Ovary (tissue), 7 donors: ENCODE measurements at regions not wholly inside any gene's neighbourhood (a gene's known extent, or its start where the extent isn't known, plus 50 kb on each side); places are given as distances from the start of the nearest gene placed in this dataset. TPM values are rescaled to one million over a fixed set of nuclear protein-coding genes. Genes with fewer than 3 reads are reported as not detected.

Experiments used
- DNase-seq, 5 donors: peaks; one replicate each; pipeline ENCODE4 v3.0.0-alpha.2; 2019 to 2020
- H3K27ac ChIP-seq, 2 donors: fragments of 200-600 bp; one replicate each; pipeline versions ENCODE4 v1.5.1 to v1.8.0; 2019 to 2022
- H3K27me3 ChIP-seq: fragments of 200-600 bp; one replicate; pipeline ENCODE4 v1.8.0; 2022
- H3K36me3 ChIP-seq: fragments of 200-600 bp; sonication (generic); one replicate; pipeline ENCODE4 v1.5.1; 2019
- H3K4me1 ChIP-seq: one replicate; pipeline ENCODE4 v1.8.1; 2013; ENCODE audit warnings: mild to moderate bottlenecking, moderate library complexity; ENCODE audit not compliant: insufficient read depth
- H3K4me3 ChIP-seq: fragments of 200-600 bp; sonication (generic); one replicate; pipeline ENCODE4 v1.5.1; 2017
- H3K9me3 ChIP-seq, 2 donors: fragments of 200-600 bp in 1 of 2; sonication (generic) in 1 of 2; one replicate each; pipeline versions ENCODE4 v1.5.1 to v1.8.1; 2013 to 2019; ENCODE audit warnings: mild to moderate bottlenecking in 1 of 2, moderate library complexity in 1 of 2
- EP300 ChIP-seq: sonication (generic); formaldehyde crosslinking; IDR thresholded peaks from one replicate; pipeline ENCODE4 v1.6.1; 2017; ENCODE audit warnings: antibody characterized with exemption
- POLR2A ChIP-seq: fragments of 450-650 bp; IDR thresholded peaks from one replicate; pipeline ENCODE4 v1.6.1; 2017; ENCODE audit warnings: antibody characterized with exemption, mild to moderate bottlenecking, moderate library complexity
- WGBS, 3 donors: extraction: QIAGEN DNeasy Blood & Tissue Kit in 1 of 3; methylation state at CpG; one replicate each; pipeline versions ENCODE4 v1.1.5 to v1.1.7; 2013 to 2017; 5-methylcytosine and 5-hydroxymethylcytosine counted together
- intact Hi-C, 4 donors: fragments of 100-400 bp; cut with DNase I; formaldehyde crosslinking; loops; one replicate each; pipeline versions ENCODE4 v1.11.0 to v1.15.1; 2022 to 2023
- small RNA-seq: library from RNA; depleted of rRNA; stranded (forward); fragments of <200 nt; gene quantifications from one replicate; pipeline ENCODE3, GENCODE V24; 2016
- TF ChIP-seq, protein P1 (sequence below), 3 donors: fragments of 450-650 bp in 2 of 3; fragments of 200-600 bp in 1 of 3; IDR thresholded peaks; one replicate each; pipeline versions ENCODE4 v1.5.1 to v1.8.0; 2016 to 2022; ENCODE audit warnings: antibody characterized with exemption in 3 of 3, mild to moderate bottlenecking in 1 of 3
- donor health status: DM: no; HTN: no; CAD: no; lungs with moderate emphysema.
- donor health status: DM: no; HTN: no; CAD: no.
- donor health status: Bipolar disorder and iron deficiency.
- donor health status: DM: no; HTN: no; CAD: no.
- donor health status: DM: yes; HTN: yes; CAD: no.

DNA sequence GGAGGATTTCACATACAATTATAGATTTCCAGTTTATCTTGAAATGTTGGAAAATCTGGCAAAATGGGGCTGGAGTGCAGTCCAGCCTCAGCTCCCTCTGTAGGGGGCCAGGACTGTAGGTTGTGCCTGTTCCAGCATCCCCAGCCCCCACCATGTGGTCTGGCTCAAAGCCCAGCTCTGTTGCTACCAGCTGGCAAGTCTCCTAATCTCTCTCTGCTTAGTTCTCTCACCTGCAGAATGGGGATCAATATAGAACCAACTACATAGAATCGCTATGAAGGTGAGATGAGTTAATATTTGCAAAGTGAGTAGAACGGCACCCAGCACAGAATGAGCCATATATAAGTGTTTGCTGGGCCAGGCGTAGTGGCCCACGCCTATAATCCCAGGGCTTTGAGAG lies 50.0 kb upstream of the TARDBP start:
- no peaks in the 10 kb centered on the region for H3K27me3 ChIP-seq

More for the DNA sequence above, 50.0 kb upstream of the TARDBP start:
- 17 to 45% (median 19%) methylated on average over 4 of the region's 4 CpGs for whole genome bisulfite sequencing, 3 donors
- Histone ChIP-seq H3K9me3 (no peaks in the 10 kb centered on the region), H3K4me3 (no peak overlapping the region), H3K4me1 (peaks cover 2% of the 10 kb centered on the region), H3K36me3 (no peaks in the 10 kb centered on the region), H3K27ac (no peak overlapping the region)
- no peak for TF ChIP-seq POLR2A
- no peak for TF ChIP-seq EP300
- TF ChIP-seq, protein P1, sequence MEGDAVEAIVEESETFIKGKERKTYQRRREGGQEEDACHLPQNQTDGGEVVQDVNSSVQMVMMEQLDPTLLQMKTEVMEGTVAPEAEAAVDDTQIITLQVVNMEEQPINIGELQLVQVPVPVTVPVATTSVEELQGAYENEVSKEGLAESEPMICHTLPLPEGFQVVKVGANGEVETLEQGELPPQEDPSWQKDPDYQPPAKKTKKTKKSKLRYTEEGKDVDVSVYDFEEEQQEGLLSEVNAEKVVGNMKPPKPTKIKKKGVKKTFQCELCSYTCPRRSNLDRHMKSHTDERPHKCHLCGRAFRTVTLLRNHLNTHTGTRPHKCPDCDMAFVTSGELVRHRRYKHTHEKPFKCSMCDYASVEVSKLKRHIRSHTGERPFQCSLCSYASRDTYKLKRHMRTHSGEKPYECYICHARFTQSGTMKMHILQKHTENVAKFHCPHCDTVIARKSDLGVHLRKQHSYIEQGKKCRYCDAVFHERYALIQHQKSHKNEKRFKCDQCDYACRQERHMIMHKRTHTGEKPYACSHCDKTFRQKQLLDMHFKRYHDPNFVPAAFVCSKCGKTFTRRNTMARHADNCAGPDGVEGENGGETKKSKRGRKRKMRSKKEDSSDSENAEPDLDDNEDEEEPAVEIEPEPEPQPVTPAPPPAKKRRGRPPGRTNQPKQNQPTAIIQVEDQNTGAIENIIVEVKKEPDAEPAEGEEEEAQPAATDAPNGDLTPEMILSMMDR (IDR thresholded peaks at IDR 0.05), result no peak
- DNase-seq, result peak in 2 of 5 donors; percentile 32 to 58
- intact Hi-C loops, result no loop called here

Small RNAs in the stretch of these regions (small RNA-seq; reads per million reads assigned to genes)
- not detected for gene HSPE1P24
